Pulmonary artery endothelial cell (primary cell): ENCODE measurements at regions not wholly inside any gene's neighbourhood (a gene's known extent, or its start where the extent isn't known, plus 50 kb on each side); places are given as distances from the start of the nearest gene placed in this dataset.
"Not testable (repeated sequence)": the region's sequence is repeated elsewhere in the genome, so short reads cannot be mapped to it uniquely, and the experiment has no call there.

Experiments
- DNase-seq: peaks from one replicate; pipeline ENCODE4 v3.0.0-alpha.2; 2011; ENCODE audit warnings: low read depth, low spot score

DNA sequence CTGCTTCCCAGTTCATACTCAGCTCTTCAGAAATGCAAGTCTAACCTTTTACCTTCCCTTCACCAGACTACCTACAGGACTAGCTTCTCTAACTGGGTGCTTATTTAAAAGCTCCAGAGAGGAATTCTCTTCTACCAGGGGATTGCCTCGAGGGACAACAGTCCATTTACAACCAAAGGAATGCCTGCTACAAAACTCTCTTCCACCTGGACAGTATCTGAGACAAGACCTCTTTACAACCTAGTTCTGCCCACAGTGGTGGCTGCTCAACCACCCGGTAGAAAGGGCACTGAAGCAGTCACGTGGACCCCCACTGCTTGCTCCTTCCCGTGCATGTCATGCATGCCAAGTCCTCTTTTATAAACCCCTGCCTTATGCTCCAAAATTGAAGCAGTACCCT lies 158.1 kb upstream of the ANXA10 start:
- DNase-seq: no peak

DNA sequence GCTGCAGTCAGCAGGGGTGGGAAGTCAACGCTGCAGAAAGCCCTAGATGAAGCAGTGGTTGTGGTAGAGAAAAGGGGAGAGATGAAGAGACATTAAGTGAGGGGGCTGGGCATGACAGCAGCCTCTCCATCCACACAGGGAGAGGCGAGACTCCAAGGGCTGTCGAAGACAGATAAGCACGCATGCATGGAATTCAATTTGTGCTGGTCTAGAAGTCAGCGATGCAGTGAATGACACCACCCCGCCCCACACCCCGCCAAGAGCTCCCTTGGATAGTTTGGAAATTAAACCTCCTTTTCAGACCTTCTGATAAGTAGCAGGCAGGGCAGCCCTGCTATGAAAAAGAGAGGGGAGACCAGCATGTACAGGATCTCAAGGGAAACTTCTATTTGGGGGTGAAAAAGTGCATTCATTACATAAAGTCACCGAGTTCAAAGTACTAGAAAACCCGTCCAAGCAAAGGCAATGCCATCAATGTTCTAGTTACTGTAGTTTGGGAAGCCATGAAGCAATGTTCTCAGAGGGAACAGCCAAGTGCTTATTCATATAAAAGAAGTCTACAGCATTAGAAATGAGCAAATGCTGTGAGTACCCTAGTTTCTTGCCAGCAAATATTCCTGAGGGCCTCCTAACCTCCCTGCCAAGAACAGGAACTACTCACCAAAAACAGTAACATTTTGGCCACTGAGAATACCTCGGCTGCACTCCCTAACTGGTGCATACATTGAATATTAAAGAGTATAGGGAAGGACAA lies 152.3 kb upstream of the ANXA10 start:
- DNase-seq: no peak

DNA sequence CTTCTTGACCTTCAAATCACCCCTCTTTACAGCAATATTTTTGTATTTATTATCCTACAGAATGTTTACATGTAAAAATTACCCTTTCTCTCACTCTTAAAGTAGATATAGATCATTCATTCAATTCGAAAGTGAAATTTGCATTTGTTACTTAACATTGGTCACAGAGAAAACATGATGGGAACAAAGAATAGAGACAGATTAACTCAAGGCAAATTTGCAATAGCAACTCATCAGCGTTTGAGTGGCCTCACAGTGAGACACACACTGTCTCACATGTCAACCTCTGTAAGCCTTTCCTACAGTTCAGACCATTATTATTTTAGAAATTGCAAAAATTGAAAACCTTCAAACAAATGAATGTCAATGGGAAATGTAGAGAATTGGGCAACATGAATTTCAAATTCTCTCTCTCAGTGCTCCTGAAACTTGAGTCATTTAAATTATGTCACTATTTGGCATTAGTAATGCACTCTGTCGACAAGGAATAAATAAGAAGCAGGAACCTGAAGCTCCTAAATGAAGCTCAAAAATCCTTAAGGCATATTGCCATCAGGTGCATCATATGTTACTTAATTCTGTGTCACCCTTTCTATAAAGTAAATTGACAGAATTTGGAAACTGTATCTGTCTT lies 148.3 kb upstream of the ANXA10 start:
- DNase-seq: no peak

DNA sequence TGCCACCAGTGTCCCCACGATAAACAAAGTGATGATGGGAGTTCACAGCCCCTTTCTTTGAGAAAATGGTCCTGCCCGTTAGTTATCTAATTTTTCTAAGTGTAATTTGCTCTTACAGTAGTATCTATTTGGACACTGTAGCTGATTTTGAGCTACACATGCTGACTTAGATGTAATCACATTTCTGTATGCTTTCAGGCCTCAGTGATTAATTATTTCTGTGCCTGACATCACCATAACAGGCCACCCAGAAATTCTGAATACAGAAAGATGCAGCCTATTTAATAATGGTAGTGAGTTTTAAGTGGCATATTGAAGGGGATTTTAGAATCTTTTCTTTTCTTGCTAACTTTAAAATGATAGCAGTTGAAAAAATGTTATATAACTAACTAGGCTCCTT lies 147.6 kb upstream of the ANXA10 start:
- DNase-seq: no peak

DNA sequence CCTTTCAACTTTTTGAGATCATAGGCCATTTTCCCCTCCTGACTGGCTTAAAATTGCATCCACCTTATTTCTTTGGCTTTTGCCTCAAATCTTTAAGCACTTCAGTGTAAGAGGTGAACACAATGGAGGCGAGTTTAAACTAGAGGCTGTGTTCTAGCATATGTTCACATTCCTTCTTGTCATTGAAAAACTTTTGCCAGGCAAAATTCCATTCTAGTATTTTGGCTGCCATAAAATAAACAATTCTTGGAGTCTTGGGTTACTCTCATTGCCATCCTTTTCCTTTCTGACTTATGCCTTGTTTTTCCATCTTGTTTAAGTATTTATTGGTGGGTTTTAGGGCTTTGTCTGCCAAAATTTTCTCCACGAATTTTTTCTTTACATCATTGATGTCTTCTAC lies 137.3 kb upstream of the ANXA10 start:
- DNase-seq: no peak

DNA sequence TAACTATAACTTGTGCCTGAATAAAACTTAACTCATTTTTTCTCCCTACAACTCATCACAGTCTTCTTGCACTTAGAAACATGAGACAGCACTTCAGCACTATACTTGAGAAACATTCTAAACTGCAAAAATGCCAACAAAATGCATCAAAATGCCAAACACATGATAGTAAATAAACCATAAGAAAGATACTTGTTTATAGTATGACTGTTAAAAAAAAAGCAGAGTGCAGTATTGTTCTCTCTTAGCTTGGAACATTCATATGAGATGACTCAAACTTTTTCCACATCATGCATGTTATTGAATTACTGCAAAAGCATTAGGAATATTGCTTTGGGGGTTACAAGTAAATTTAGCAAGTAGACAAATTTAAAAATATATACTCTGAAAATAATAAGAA lies 135.7 kb upstream of the ANXA10 start:
- DNase-seq: no peak

DNA sequence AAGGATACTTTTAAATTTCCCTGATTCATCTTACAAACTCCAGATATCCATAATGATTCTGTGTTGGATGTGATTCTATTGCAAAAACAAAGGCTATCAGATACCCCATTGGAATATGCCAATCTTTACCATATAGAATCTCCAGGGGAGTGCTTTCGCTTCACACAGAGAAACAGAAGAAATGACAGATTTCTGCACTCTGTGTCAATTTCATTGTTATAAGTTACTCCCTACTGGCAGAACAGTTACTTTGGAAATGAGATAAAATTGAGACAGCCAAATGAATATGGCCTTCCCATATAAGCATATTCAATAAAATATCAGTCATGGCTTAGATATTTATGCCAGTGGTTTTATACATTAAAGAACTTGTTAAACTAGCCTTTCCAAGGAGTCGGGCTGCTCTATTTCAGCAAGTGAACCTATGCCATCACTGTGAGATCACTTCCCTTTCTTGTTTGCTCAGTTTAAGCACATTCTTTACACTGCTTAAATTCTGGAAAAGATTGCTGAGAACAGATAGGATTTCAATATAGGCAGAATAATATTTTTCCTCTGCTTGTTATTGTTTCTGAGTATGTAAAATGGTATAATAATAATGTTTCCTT lies 127.5 kb upstream of the ANXA10 start:
- DNase-seq: no peak

DNA sequence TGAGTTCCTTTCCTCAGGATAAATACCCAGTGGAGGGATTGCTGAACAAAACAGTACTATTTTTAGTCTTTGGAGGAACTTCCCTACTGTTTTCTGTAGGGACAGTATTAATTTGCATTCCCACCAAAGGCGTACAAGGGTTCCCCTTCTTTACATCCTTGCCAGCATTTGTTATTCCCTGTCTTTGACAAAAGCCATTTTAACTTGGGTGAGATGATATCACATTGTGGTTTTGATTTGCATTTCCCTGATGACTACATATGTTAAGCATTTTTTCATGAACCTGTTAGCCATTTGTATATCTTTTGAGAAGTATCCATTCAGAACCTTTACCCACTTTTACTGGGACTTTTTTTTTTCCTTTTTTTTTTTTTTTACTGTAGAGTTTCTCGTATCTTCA lies 126.2 kb upstream of the ANXA10 start:
- DNase-seq: no peak

DNA sequence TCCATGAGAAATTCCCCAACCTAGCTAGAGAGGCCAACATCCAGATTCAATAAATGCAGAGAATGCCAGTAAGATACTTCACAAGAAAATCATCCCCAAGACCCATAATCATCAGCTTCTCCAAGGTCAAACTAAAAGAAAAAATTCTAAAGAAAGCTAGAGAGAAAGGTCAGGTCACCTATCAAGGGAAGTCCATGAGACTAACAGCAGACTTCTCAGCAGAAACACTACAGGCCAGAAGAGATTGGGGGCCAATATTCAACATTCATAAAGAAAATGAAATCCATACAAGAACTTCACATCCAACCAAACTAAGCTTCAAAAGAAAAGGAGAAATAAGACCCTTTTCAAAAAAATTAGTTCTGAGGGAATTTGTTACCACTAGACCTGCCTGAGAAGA lies 118.8 kb upstream of the ANXA10 start:
- DNase-seq: no peak

DNA sequence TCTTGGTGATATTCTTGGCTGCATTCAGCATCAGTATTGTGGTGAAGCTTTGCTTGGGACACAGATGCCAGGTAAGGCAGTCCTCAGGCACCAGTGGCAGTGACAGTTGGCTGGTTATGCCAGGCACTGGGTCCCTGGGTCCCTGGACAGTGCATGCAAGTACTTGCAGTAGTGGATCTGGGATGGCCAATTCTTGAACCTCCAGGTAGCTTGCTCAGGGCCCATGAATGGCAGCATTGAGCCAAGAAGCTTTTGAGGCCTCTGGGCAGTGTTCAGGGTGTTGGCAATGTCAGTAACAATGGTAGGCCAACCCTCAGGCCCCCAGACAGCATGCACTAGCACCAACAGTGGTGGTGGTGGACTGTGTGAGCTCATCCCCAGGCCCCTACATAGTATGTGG lies 106.8 kb upstream of the ANXA10 start:
- no peak for DNase-seq

DNA sequence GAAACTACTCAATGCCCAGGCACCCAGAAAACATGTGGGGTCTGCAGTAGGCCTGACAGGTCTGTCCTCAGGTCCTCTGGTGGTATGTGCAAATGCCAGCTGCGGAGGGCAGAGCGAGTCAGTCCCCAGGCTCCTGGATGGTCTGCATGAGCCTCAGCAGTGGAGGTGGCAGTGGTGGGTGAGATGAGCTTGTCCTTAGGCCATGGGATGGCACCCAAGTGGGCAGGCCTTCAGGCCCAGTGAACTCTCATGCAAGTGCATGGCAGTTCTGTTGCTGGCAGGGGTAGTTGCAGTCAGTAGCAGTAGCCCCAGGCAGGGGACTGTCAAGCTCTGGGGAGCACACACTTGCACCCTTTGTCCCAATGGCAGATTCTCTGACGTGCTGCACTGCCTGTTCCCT lies 106.3 kb upstream of the ANXA10 start:
- no peak for DNase-seq

DNA sequence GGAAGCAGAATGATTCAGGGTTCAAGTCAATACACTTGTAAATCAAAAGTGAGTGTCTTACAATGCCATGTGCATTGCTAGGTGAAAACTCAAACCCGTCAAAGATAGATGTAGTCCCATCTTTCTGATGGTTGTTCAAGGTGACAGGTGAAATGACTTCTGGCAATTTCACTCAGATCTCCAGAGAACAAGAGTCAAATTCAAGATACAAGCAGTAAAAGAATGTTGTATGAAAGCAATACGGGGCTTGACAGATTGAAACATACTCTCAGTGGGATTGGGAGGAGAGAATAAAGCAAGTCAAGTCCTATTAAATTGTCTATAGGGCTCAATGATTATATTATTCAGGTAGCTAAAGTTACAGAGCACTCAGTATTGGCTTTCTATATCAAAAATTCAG lies 105.1 kb upstream of the ANXA10 start:
- DNase-seq: no peak

DNA sequence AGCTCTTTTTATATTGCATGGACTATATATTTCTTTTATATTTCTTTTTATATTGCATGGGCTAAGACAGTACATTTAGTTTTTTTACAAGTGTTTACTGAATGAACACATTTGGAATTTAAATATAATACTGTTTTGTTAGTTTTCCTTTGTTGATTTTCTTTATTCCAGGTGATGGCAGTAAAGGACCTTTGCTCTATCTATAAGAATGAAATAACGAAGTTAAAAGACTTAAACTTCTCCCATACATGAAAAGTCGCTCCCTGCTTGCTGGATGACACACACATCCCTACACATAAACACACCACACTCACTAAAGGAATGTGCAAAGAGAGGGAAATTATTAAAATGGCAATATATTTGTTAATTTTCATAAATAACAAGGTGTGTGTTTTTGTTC lies 102.5 kb upstream of the ANXA10 start:
- DNase-seq: no peak

DNA sequence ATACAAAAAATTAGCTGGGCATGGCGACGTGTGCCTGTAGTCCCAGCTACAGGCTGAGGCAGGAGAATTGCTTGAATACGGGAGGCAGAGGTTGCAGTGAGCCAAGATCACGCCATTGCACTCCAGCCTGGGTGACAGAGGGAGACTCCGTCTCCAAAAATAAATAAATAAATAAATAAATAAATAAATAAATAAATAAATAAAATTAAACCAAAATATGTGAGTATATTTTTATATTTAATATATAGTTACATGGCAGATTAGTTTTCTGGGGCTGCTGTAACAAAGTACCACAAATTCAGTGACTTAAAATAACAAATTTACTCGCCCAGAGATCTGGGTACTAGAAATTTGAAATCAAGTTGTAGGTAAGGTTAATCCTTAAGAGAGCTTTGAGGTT lies 84.2 kb upstream of the ANXA10 start:
- not testable (repeated sequence) for DNase-seq

DNA sequence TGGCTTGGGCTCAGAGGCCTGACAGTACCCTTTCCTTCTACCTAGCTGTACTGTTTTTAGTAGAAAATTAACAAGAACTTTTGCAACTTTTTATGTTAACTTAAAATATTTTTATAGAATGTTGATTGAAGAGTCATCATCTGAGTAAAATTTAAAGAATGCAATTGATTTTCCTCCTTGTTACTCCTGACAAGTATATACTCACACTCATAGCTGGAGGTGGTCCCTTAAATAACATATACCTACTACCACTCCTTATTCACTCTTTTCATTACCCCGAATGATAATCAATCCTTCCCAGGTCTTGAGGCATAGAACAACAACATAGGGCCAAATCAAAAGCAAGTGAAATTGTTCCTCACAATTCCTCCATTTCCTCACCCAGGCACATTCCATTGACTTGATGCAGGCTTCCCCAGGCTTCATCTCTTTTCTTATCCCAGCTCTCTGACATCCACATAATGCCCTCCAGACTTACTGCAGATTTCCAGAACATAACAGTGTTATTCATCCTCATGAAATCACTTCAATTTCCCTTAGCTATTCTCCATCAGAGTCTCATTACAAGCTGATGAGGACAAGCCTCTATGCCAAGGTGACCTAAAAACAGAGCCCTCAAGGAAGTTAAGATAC lies 73.2 kb upstream of the ANXA10 start:
- DNase-seq: no peak

DNA sequence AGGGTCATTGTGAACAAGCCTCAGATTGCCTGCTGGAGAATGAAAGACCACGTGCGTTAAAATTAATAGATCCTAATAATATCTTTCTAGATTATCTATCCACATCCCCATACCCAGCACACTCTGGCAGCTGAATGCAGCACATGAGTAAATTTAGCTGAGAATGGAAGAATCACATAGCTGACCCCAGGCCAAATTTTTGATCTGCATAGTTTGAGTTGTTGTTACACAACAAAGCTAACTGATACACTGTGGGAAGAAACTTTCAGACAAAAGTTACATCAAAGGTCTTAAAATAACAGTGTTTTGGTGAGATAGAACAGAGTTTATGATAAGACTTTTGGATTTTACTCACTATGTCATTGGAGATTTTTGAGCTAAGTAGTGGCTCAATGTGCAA lies 72.4 kb upstream of the ANXA10 start:
- no peak for DNase-seq

DNA sequence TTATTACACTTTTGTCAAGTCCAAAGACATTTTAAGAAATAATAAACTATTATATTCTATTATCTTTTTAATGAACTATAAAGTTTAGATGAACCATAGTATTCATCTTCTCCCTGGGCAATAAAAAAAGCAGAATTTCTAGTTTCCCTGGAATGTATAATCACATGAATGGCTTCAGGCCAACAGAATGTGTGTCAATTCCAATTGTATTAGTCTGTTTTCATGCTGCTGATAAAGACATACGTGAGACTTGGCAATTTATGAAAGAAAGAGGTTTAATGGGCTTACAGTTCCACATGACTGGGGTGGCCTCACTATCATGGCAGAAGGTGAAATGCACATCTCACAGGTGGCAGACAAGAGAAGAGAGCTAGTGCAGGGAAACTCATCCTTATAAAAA lies 70.7 kb upstream of the ANXA10 start:
- DNase-seq: no peak

DNA sequence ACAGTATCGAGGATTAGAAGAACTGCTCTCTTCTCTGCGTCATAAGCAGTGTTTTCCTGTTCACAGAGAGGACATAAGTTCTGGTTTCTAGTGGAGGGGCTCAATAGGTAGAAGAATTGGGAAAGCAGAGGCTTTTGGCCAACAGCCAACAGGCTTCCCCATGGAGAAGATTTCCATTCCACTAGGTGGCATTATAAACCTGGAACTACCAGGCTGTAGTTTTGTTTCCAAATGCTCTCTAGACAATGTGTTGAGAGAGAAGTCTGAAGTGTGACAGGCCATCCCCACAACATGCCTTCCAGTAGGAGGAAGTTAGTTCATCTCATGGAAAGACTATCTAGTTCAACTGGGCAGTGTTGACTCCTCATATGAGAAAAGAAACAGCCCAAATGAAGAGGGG lies 63.8 kb upstream of the ANXA10 start:
- DNase-seq: no peak

DNA sequence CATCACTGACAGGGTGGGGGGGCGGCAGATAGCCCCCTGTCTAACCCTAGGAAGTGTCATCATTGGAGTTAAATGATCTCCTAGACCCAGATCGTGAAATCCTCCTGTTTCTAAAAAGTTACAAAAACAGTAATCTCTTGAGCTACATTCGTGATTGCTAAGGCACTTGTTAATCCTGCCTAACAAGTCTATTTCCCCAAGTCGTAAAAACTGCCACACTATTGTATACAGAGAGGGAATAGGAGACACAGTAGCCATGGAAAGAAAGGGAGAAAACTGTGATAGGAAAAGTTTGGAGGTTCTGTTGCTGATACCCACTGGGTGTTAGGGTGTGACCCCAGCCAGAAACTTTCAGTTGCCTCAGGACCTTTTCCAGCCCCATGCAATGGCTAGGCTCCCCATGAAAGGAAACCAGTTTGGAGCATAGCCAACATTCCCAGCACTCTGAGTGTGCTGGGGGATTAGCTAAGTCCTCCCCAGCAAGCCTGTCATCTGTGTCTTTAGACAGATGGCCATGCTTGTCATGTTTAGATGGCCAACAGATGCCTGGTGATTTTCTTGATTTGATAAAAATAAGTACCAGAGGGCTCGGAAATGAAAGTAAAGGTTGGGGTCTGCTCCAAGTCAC lies 63.3 kb upstream of the ANXA10 start:
- DNase-seq: no peak

DNA sequence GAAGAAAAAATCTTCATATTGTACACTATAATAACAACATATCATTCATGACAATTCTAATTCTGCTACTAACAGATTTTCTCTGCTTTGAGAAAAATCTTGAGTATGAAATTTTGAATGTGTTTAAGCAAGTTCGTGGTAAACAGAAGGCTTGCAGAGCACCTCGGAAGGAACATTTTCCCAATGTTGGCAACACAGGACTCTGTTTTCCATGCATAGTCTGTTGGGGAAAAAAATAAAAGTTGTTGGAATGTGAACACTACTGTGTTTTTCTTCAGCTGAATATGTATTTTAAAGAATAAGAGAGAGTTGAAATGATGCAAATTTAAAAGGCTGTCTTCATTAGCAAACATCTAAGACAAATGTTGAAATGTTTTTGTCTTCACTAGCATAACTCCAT lies 54.7 kb upstream of the ANXA10 start:
- DNase-seq: no peak

DNA sequence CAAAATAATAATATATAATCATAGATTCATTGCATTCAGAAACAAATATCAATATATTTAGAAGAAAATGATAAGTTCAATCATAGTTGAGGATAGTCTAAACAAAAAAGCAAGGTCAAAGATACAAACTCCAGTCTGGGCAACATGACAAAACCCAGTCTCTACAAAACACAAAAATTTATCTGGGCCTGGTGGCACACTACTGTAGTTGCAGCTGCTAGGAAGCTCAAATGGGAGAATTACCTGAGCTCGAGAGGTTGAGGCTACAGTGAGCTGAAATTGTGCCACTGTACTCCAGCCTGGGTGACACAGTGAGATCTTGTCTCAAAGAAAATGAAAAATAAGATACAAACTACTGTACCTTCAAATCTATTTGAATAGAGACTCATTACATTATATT lies 52.7 kb upstream of the ANXA10 start:
- no peak for DNase-seq
